OCI-LY7 (cell line): ENCODE measurements at regions not wholly inside any gene's neighbourhood (a gene's known extent, or its start where the extent isn't known, plus 50 kb on each side); places are given as distances from the start of the nearest gene placed in this dataset.

Source experiments
- EZH2phosphoT487 ChIP-seq: fragments of 200-600 bp; sonication (generic); IDR thresholded peaks from 2 replicates; pipeline ENCODE4 v1.6.1; 2018; ENCODE audit warnings: low read depth, borderline replicate concordance, mild to moderate bottlenecking, mixed run types, antibody characterized with exemption, low read length, moderate library complexity, mixed read lengths
- TF ChIP-seq, protein P1 (sequence below): fragments of 200-600 bp; sonication (generic); conservative IDR thresholded peaks from 2 replicates; pipeline ENCODE4 v1.5.1; 2014; ENCODE audit warnings: mild to moderate bottlenecking, antibody characterized with exemption, low read length, moderate library complexity, mixed read lengths

DNA sequence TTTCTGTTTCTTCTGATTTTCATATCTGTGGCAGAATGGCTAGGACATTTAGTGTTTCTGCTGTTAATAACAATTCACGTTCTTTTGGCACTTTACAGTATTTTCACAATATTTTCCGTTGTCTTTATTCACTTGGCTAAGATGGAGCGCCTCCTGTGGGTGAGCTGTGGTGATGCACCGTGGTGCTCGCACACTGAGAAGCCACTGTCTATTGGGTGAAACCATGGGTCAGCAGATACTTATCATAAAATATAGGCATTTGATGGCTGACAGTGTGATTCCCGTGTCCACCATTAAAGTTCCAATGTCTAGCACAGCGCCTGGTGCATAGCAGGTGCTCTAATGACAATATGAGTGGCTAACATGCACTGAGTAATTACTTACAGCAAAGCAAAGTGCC lies 141.8 kb downstream of the VRK1 start:
- TF ChIP-seq, protein P1, sequence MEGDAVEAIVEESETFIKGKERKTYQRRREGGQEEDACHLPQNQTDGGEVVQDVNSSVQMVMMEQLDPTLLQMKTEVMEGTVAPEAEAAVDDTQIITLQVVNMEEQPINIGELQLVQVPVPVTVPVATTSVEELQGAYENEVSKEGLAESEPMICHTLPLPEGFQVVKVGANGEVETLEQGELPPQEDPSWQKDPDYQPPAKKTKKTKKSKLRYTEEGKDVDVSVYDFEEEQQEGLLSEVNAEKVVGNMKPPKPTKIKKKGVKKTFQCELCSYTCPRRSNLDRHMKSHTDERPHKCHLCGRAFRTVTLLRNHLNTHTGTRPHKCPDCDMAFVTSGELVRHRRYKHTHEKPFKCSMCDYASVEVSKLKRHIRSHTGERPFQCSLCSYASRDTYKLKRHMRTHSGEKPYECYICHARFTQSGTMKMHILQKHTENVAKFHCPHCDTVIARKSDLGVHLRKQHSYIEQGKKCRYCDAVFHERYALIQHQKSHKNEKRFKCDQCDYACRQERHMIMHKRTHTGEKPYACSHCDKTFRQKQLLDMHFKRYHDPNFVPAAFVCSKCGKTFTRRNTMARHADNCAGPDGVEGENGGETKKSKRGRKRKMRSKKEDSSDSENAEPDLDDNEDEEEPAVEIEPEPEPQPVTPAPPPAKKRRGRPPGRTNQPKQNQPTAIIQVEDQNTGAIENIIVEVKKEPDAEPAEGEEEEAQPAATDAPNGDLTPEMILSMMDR, result peak; percentile 64
- TF ChIP-seq EZH2phosphoT487, result no peak
